Hippocampal formation (tissue), 2 donors: ENCODE measurements at regions not wholly inside any gene's neighbourhood (a gene's known extent, or its start where the extent isn't known, plus 50 kb on each side); places are given as distances from the start of the nearest gene placed in this dataset.

Experiments
- DNase-seq, 2 donors: peaks; one replicate each; lab custom pipeline; 2025; lab: John Stamatoyannopoulos, UW

- DNase-seq = peak in 1 of 2 donors; percentile 15
Measured at GRCh38 chr10:21172930-21173801, 276.1 kb upstream of the NEBL start.

GRCh38 chr10:21172542-21172929 lies 275.4 kb upstream of the NEBL start:
- no peak for DNase-seq

- no peak for DNase-seq
Measured at GRCh38 chr10:21171936-21172541, 274.9 kb upstream of the NEBL start.

GRCh38 chr10:21171197-21171935 lies 274.3 kb upstream of the NEBL start:
- no peak for DNase-seq

GRCh38 chr10:21170216-21170615 lies 273.1 kb upstream of the NEBL start:
- DNase-seq = no peak

GRCh38 chr10:21169271-21169670 lies 272.2 kb upstream of the NEBL start:
- DNase-seq = no peak

- DNase-seq = no peak
Measured at GRCh38 chr10:21167288-21168010, 270.3 kb upstream of the NEBL start.

- no peak for DNase-seq
Measured at GRCh38 chr10:21166557-21167287, 269.6 kb upstream of the NEBL start.

GRCh38 chr10:21165489-21165888 lies 268.4 kb upstream of the NEBL start:
- DNase-seq = no peak

GRCh38 chr10:21164687-21165086 lies 267.6 kb upstream of the NEBL start:
- DNase-seq = no peak

- no peak for DNase-seq
Measured at GRCh38 chr10:21162948-21163347, 265.8 kb upstream of the NEBL start.

- no peak for DNase-seq
Measured at GRCh38 chr10:21161647-21162046, 264.5 kb upstream of the NEBL start.

GRCh38 chr10:21161090-21161625 lies 264.0 kb upstream of the NEBL start:
- no peak for DNase-seq

GRCh38 chr10:21160116-21160515 lies 263.0 kb upstream of the NEBL start:
- DNase-seq = no peak

GRCh38 chr10:21159669-21160068 lies 262.6 kb upstream of the NEBL start:
- no peak for DNase-seq

- no peak for DNase-seq
Measured at GRCh38 chr10:21158301-21158700, 261.2 kb upstream of the NEBL start.

GRCh38 chr10:21157664-21158063 lies 260.6 kb upstream of the NEBL start:
- no peak for DNase-seq

- no peak for DNase-seq
Measured at GRCh38 chr10:21150166-21150565, 253.1 kb upstream of the NEBL start.

GRCh38 chr10:21146436-21146789 lies 249.3 kb upstream of the NEBL start:
- DNase-seq = no peak

- DNase-seq = peak; percentile 21 to 37
Measured at GRCh38 chr10:21145751-21146435, 248.8 kb upstream of the NEBL start.

GRCh38 chr10:21144047-21144446 lies 246.9 kb upstream of the NEBL start:
- no peak for DNase-seq
